GM19468 (cell line): ENCODE measurements at regions not wholly inside any gene's neighbourhood (a gene's known extent, or its start where the extent isn't known, plus 50 kb on each side); places are given as distances from the start of the nearest gene placed in this dataset.

Source experiments
- ATAC-seq: cut with Tn5 transposase; IDR thresholded peaks from one replicate; pipeline ENCODE4 v1.9.1; 2021; ENCODE audit warnings: mild to moderate bottlenecking, moderate library complexity, moderate number of reproducible peaks; ENCODE audit not compliant: unreplicated experiment; ENCODE audit errors: extremely low read depth

DNA sequence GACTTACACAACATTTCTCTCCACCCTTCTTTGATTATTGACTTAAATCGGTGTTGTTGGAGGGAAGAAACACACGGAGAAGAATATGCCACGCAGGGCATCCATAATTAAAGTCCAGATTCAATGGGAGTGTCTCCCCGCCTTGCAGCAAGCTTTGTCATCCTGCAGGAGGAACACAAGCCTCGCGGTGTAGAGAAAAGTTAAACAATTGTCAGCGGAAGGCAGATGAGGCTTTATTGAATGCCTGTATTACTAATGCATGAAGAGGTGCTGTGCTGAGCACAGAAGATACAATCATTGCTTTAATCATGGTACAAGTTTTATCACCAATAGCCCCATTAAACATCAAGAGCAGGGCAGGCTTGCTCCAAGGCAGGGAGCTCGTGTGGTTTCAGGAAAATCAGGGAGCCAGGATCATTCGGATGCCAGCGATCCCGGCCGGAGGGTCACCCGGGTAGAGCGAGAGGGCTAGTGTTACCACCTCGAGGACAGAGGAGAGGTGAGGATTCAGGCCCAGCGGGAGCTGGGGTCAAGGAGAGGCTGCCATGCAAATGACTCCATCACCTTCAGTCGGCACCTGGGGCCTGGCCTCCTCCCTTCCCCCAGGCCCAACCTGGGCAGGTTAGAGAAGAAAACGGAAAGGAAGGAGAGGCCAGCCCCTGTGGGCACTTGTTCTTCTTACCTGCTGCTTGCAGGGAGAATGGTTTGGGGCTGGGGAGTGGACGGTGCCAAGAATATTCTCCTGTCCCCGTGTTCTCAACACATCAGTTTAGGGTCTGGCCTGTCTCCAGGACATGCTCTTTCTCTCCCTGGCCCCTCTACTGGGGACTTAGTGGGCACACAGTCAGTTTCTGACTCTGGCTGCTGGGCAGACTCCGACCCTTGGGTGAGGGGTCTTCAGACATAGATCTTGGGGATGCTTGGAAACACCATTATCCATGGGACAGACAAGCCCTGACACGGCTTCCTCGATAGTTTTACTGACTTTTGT is 289.5 kb downstream of the IRX2 start:
- no peak for ATAC-seq

DNA sequence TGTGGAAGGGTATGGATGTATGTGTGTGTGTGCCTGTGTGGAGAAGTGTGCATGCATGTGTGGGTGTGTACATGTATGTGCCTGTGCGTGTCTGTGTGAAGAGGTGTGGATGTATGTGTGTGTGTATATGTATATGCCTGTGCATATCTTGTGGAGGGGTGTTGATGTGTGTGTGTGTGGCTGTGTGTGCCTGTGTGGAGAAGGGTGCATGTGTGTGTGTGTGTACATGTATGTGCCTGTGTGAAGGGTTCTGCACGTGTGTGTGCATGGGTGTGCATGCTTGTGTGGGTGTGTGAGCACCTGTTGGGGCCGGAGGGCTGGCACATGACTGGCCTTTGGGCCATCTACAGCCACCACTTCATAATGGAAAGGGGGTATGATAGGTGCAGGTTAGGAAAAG is 291.4 kb downstream of the IRX2 start:
- ATAC-seq = no peak

DNA sequence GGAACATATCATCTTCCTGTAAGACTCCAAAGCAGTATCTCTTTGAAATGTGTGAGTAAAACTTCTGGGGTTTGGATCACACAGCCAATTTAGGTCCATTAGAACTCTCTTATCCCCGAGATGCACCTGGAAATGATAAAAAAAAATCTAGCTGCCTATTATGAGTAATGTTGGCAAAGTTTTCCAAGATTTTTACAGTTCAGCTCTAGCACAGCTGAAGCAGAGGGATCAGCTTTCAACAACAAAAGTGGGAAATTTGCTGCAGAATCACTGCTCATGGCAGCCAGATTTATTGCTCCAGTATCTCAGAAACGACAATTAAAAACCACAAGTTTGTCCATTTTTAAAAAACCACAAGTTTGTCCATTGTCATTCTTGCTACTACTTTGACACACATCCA is 292.2 kb downstream of the IRX2 start:
- ATAC-seq = no peak

DNA sequence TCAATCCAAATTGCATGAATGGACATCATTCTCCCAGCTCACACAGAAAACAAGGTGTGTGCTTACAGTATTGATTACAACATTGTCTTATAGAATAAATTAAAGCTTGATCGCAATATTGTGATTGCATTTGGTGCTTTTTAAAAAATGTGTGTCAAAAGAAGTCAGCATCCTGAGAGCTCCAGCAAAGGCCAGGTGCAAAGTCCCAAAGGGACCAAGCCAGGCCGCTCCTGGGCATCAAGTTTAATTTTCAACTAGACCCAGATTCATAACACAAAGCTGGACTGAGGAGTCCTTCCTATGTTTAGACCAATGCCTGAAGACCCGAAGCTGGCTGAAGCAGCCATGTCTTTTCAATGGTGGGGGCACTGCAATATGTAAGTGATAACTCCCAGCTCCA is 295.6 kb downstream of the IRX2 start:
- no peak for ATAC-seq

DNA sequence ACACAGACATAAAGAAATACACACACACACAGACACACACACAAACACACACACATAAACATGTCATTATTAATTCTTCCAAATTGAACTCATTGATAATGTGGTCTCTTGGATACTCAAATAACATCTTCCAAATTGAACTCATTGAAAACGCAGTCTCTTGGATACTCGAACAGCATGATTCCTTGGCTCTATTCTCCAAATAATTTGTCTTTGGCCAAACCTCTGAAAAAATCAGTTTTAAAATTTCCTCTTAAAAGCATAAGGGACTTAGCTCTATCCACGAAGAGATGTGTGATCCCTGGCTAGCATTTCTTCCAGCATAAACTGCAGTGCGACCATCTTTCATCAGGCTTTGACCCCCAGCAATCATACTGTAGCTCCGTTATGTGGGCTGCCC is 296.6 kb downstream of the IRX2 start:
- no peak for ATAC-seq

DNA sequence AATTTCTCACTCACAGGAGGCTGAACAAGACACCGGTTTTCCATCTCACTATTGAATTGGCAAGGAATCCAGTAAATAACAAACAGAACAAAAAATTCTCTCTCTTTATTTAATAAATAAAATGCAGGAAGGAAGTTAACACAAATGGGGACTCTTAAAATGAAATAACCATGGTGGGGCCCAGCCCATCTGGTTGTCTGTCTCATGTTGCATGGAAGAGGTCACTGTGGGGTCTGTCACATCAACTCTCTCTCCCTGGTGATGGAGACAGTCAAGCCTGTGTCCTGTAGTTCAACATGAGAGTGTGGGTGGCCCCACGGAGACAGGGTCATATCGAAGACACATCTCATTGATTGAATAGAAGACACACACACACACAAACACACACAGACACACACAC is 297.7 kb downstream of the IRX2 start:
- no peak for ATAC-seq

DNA sequence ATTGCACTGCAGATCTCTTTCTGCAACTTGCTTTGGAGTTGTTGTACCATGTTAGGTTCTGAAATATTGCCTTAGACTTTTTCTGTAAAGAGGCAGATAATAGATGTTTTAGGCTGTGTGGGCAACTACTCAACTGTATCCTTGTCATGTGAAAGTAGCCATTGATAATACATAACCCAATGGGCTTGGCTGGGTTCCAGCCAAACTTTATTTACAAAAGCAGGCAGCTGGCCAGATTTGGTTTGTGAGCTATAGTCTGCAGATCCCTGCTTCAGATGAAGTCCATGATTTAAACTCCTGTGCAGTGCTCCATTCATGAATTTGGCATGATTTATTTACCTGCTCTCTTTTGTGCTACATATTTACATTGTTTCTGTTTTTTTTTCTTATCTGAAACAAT is 300.4 kb downstream of the IRX2 start:
- no peak for ATAC-seq

DNA sequence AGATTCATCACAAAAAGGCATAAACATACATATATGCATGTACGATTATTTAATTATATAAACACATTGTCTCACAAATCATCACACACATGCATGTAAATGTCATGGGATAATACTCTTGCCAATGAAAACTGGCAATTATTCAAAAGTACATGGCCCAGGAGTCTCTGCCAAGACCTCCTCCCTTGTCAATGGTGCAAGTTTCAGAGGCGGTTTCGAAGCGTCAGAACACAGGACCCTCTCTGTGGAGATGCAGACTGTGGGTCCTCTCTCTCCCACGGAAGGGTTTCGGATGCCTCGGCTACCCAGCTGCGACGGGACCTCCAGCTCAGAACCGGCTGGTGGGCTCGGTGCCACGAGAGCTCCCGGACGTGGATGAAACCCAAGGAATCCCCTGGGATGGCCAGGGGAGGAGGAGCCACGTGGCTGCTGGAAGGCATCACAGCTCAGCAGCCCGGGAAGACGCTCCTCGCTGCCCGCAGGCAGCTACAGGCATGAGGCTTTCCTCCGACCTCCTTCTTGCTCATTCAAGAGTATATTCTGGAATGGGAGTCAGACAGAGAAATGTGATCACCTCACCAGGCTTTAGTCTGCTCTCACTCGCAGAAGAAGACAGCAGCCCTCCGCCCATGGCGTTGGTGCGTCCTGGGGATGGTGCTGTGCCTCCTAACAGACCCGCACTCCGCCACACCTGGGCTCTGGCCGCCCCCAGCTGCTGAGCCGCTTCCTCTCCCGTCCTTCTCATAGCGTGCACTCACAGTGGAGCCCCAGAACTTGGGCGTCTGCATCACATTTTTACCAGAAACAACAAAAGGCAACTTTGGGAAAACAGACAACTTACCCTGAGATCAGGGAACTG is 308.8 kb downstream of the IRX2 start:
- ATAC-seq = no peak

DNA sequence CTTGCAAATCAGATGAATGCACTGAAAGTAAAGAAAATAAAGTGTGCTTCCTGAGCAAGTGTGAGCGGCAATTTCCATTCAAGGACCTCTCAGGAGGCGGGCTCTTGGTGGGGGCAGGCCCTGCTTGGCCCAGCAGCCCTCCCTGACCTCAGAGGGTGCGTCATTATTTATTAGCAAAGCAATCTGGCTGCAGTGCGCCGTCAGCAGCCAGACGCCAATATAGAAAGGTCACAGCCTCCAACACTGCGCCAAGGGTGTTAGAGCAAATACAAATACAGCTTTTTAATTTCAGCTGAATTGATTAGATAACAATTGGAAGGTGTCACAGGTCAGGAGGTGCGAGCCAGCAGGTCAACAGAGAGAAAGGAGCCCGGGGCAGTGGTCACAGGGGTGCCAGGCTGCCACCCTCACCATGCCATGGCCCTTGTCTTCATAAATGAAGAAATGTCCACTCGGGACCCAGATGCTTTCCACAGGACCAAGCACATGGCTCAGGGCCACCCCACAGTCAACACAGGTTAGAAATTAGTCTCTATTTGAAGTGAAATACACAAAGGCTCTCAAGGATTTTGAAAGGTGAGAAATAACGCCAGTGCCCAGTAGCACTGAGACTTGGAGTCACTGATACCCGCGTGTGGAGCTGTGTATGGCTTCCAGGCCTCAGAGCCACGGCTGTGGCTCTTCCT is 309.8 kb downstream of the IRX2 start:
- ATAC-seq = no peak

DNA sequence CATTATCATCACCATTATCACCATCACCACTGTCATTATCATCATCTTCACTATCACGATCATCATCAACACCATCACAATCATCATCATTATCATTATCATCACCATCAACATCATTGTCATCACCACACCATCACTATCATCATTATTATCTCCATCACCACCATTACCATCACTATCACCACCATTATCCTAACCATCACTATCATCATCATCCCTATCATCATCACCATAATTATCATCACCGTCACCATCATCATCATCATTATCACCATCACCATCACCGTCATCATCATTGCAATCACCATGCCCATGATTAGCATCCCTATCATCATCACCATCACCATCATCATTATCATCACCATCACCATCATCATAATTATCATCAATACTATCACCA is 311.9 kb downstream of the IRX2 start:
- no peak for ATAC-seq

DNA sequence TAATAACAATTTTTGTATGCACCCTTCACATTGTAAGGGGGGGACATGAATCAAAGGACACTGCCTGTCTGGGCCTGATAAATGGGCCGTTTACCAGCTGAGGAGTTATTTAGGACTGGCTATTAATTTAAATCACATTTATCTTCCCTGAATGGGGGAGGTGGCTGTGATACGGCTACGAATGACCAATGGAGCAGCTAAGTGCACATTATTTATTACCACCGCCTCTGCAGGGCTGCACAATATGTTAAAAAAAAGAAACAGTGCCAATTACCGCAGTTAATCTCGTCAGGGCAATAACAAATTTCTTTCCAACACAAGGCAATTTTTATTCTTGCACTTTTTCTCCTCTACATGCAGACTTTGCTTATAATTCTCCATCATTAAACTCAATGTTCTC is 318.4 kb downstream of the IRX2 start:
- no peak for ATAC-seq

DNA sequence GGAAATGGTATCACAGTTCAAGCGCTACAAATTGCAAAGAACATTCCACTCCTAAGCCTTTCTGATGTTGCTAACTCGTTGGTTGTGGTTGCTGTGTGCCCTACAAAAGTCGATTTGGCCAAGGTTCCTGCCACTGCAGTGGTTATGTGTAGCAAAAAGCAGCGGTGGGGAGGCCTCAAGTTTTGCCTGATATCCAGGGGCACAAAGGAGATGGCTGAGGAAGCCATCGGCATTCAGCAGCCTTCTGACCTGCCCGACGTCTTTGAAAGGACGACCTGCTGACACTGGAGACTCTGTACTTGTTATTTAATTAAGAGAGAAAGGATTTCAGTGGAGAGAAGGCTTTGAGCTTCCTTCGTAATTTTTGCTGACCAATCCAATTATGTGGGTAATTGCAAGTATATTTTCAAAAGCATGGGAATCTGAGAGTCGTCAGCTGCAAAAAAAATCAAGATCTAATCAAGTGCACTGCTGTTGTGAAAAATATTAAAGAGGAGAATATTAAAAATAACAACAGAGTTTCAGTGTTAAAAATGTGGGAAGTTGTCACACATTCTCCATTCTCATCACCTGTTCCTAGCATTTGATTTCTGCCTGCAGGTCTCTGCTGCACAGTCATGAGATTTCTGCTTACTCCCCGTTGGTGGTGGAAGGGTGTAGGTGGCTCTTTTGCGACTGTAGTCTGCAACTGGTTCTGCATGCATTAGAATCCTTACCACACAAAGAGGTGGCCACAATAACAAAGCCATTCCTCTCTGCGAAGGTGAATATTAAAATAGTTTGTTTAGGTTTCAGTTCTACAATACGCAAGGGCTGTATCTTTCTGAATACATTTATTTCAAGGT is 319.2 kb downstream of the IRX2 start:
- no peak for ATAC-seq

DNA sequence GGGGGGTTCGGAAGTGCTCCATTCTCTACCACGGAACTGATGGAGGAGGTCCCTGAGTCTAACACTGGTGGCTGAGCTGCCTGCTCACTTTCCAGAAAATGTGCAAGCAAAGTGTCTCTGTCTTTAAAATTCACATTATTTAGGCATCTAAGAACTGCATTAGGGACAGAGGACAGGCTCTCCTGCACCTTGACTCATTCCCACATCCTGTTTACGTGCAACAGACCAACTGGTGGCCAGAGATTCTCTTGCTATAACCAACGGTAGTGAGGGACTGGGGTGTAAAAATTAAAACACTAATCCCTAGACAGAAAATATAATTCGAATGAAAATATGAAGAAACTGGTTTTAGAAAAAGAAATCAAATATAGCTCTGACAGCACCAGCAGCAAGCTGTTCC is 320.9 kb downstream of the IRX2 start:
- no peak for ATAC-seq

DNA sequence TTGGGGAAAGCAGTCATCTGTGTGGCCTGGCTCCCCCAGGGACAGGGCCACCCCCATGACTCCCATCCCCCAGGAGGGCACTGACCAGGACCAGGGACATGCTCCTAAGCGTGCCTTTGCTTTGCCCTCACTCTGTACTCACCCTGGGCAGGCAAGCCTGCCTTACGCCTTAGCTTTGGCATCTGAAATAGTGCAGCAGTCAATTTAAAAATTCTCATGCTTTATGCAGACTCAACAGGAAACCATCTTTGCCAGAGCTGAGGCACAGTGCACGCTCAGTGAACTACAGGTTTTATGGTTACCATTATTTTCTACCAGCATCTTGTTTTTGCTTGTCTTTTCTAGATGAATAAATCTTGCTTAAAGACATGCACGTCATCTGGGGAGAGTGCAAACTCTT is 323.5 kb downstream of the IRX2 start:
- ATAC-seq = no peak

DNA sequence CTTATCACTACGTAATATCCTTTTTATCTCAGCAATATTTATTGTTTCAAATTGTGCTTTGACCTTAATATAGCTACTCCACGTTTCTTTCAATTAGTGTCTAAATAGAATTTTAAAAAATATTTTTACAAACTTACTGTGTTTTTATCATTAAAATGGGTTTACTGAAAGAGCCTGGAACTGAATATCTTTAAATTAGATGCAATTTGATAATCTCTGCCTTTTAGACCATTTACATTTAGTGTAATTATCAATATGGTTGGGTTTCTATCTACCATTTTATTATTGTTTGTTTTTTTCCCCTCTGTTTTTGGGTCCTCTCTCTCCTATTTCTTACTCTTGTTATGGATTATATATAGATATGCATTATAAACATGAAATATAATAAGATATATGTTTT is 327.8 kb downstream of the IRX2 start:
- ATAC-seq = no peak

DNA sequence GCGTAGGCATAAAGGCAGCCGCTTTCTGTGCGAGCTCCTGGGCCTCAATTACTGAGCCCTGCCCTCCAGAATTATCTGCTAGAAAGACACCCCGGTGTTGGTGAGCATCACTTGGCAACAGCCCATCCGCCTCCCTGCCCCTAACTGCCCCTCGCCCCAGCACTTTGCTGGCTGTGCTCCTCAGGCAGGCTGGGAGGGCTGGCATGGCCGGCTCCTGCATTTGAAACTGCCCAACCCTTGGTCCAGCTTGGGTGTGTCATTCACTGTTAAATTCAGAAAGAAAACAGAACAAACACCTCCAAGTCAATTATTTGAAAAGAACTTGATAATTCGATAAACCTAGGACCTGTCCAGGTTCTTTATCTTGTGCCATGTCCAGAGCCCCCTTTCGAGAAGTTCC is 334.2 kb downstream of the IRX2 start:
- ATAC-seq = no peak

DNA sequence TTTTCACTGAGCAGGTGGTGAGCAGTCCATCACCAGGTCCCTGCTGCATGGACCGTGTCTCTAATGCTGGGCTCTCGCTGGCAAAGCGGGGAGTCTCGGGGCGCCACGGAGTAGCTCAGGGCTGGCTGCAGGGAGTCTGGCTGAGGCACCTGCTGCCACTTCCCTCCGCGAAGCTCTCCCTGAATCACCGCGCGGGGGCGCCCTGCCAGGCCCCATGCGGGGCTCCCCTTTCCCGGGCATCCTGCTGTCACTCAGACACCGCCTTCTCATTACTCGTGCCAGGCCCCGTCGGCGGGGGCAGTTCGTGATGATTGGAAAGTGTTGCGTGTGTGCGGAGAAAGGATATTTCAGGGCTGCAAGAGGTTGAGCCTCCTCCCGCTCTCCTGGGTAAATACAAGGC is 335.8 kb downstream of the IRX2 start:
- no peak for ATAC-seq

DNA sequence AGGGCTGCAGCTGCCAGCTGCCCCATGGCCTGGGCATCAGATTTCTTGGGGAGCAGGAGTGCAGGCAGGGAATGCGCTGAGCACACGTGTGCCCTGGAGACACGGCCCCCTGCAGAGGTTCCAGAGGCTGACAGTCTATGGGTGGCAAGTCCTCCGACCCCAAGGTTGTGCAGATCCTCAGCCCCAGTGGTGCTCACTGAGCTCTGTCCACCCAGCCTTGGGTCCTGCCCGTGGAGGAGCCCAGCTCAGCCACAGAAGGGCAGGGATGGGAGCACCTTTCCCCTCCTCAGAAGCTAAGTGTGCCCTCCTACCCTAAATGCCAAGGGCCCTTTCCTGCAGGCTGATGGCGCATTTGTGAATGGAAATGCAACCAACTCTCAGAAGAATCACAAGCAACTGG is 341.0 kb downstream of the IRX2 start:
- no peak for ATAC-seq

DNA sequence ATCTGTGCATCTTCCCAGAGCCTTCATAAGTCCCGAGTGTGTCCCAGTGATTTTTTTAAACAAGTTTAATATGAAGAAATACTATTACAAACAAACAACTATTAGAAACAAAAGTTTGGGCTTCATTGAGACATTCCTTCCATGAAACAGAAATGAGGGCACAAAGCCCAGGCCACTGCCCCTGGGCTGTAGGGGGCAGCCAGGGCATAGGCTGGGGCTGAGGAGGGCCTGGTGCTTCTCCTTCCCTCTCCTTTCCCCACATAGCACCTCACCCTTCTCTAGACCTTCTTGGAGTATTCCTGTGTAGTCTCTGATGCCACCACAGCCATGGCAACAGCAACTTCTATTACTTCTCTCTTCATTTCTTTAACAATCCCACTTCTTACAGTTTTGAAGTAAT is 348.2 kb downstream of the IRX2 start:
- no peak for ATAC-seq

DNA sequence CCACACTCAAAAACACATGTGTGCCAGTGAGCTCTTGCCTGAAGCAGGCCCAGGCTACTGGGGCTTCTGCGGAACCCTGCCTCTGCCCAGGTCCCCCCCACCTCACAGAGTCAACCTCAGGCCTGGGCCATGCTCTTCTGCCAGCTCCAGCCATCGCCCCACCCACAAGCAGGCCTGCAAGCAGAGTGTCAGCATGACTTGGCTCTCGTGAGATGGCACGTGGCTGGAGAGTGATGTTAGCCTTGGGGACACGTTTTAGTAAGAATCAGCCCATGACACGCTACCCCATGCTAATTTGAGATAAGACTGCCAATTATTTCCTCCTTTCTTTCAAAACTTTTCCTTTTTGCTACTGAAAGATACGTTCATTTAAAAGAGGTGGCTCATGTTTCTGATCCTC is 351.7 kb downstream of the IRX2 start:
- ATAC-seq = no peak
